ENCODE measurements at regions not wholly inside any gene's neighbourhood (a gene's known extent, or its start where the extent isn't known, plus 50 kb on each side); places are given as distances from the start of the nearest gene placed in this dataset.

- in situ Hi-C loops (cut with HindIII; ENCODE audit: low pct_ligation_motif_present, low pct_unique_long_range_greater_than_20kb, low sequenced_read_pairs), result no loop called here
- no peak for DNase-seq
Observed at GRCh38 chr11:76278526-76278925, 72.2 kb upstream of the WNT11 start.

DNA sequence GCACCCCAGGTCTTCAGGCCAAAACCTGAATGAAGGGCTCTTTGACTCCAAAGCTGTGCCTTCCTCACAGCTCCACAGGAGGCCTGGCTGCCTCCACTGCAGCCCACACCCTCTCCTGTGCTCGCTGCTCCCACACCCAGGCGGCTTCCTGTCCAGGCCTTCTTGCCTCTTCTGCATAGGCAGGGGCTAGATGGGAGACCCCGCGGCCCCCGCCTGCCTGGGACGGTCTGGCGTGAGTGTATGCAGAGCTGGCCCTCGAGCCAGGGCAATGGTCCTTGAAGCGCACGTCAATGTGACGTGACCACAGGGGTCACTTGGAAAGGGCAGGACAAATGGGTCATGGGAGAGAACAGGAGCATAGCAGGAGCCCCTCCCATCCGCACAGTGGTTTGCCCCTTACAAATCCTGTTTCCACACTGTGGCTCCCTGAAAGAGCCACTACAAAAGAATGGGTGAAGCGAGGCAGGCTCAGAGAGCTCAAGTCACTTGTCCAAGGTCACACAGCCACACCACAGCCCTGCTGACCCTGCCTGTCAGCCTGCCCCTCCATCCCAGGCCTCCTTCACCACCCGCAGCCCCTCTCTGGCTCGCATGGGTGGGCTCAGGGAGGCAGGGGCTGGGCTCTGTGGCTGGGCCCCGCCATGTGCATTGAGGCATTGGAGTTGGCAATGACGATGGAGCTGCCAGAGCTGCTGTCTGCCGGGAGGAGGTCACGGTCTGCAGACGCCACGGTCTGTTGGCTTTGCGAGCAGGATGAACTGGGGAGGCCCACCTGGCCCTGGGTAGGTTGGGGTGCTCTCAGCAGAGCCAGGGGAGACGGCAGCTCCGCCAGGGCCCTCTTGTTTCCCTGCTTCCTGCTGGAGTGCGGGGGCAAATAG is 71.2 kb upstream of the WNT11 start:
- DNase-seq, result no peak
- in situ Hi-C loops (cut with HindIII; ENCODE audit: low pct_ligation_motif_present, low pct_unique_long_range_greater_than_20kb, low sequenced_read_pairs), result no loop called here

DNA sequence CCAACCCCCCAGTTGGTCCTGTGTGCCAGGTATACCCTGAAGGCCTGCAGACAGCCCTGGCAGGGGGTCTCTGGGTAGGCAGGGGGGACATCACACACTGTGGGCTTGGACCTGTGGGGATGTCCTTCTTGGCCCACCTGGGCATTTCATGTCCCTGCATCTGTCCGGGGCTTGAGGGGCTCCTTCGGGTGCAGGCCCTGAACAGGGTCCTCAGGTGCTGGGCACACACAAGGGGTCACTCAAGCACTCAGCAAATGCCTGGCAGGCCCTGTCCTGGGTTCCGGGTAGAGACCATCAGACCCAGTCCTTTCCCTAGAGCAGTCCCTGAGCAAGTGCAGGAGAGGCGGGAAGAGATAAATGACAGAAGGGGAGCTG is 70.5 kb upstream of the WNT11 start:
- no peak for DNase-seq

GRCh38 chr11:76276046-76276780 is 69.9 kb upstream of the WNT11 start:
- in situ Hi-C loops (cut with HindIII; ENCODE audit: low pct_ligation_motif_present, low pct_unique_long_range_greater_than_20kb, low sequenced_read_pairs), result no loop called here
- DNase-seq, result no peak

More for the DNA sequence above, 70.5 kb upstream of the WNT11 start:
- in situ Hi-C loops (cut with HindIII; ENCODE audit: low pct_ligation_motif_present, low pct_unique_long_range_greater_than_20kb, low sequenced_read_pairs), result no loop called here

- in situ Hi-C loops (cut with HindIII; ENCODE audit: low pct_ligation_motif_present, low pct_unique_long_range_greater_than_20kb, low sequenced_read_pairs), result no loop called here
Observed at GRCh38 chr11:76275446-76275845, 69.1 kb upstream of the WNT11 start.

GRCh38 chr11:76271068-76271467 is 64.8 kb upstream of the WNT11 start:
- no peak for DNase-seq
- in situ Hi-C loops (cut with HindIII; ENCODE audit: low pct_ligation_motif_present, low pct_unique_long_range_greater_than_20kb, low sequenced_read_pairs), result no loop called here

More at GRCh38 chr11:76275446-76275845, 69.1 kb upstream of the WNT11 start:
- DNase-seq, result no peak

DNA sequence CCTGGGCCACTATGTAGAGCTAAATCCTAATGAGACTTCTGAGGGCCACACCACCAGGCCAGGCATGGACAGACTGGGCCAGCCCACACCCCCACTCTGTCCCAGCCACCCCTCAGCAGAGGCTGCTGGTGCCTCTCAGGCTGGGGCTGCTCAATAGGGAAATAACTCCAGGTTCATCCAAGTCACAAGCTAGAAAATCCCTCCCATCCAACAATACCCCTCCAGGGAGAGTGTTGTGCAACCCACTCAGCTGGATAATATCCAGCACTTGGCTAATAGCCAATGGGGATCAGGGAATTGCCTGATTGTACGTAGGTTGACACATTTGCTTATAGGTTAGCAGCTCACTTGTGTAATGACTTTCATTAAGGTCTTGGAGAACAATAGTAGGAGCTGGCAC is 64.1 kb upstream of the WNT11 start:
- in situ Hi-C loops (cut with HindIII; ENCODE audit: low pct_ligation_motif_present, low pct_unique_long_range_greater_than_20kb, low sequenced_read_pairs), result no loop called here
- DNase-seq, result no peak

GRCh38 chr11:76269661-76270261 is 63.5 kb upstream of the WNT11 start:
- no peak for DNase-seq
- in situ Hi-C loops (cut with HindIII; ENCODE audit: low pct_ligation_motif_present, low pct_unique_long_range_greater_than_20kb, low sequenced_read_pairs), result no loop called here

DNA sequence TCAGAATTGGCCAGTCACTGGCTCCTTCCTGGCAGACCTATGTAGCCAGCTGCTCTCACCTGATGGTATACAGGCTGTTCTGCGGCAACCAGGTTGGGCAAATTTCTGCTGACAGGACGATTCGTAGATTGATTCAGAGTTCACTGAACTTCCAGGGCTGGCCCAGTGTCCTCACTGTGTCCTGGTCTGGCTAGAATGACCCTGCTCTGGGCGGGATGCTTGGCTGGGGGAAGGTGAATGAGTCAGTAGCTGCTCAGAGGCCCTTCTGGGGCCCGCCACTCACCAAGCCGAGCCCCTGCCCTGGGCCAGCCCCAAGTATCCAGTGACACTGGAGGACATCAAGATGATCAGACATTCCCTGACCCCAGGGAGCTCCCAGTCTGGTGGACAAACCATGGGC is 62.9 kb upstream of the WNT11 start:
- DNase-seq, result no peak
- in situ Hi-C loops (cut with HindIII; ENCODE audit: low pct_ligation_motif_present, low pct_unique_long_range_greater_than_20kb, low sequenced_read_pairs), result no loop called here

GRCh38 chr11:76268498-76268897 is 62.2 kb upstream of the WNT11 start:
- in situ Hi-C loops (cut with HindIII; ENCODE audit: low pct_ligation_motif_present, low pct_unique_long_range_greater_than_20kb, low sequenced_read_pairs), result no loop called here
- no peak for DNase-seq

- in situ Hi-C loops (cut with HindIII; ENCODE audit: low pct_ligation_motif_present, low pct_unique_long_range_greater_than_20kb, low sequenced_read_pairs), result no loop called here
- no peak for DNase-seq
Observed at GRCh38 chr11:76267556-76267955, 61.3 kb upstream of the WNT11 start.

- in situ Hi-C loops (cut with HindIII; ENCODE audit: low pct_ligation_motif_present, low pct_unique_long_range_greater_than_20kb, low sequenced_read_pairs), result no loop called here
- DNase-seq, result peak; percentile 36
Observed at GRCh38 chr11:76266286-76267100, 60.2 kb upstream of the WNT11 start.

- in situ Hi-C loops (cut with HindIII; ENCODE audit: low pct_ligation_motif_present, low pct_unique_long_range_greater_than_20kb, low sequenced_read_pairs), result no loop called here
Observed at GRCh38 chr11:76265771-76266241, 59.5 kb upstream of the WNT11 start.

DNA sequence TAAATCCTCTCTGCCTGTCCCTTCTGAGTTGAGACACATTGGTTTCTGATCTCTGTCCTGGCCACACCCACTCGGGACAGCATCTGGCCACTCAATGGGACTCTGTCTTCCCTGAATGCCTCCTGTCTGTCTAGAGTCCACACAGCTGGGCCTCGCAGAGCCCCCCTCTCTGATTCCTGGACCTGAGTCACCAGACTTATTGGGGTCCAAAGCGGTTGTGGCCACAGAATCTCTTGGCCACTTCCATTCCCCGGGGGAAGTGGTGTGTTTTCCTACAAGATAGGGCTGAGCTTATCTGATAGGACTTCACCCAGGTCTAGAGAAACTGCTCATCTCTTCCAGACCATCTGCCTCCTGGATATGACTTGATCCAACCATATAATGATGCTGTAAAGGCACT is 57.4 kb upstream of the WNT11 start:
- DNase-seq, result no peak
- in situ Hi-C loops (cut with HindIII; ENCODE audit: low pct_ligation_motif_present, low pct_unique_long_range_greater_than_20kb, low sequenced_read_pairs), result no loop called here

More at GRCh38 chr11:76265771-76266241, 59.5 kb upstream of the WNT11 start:
- DNase-seq, result no peak

DNA sequence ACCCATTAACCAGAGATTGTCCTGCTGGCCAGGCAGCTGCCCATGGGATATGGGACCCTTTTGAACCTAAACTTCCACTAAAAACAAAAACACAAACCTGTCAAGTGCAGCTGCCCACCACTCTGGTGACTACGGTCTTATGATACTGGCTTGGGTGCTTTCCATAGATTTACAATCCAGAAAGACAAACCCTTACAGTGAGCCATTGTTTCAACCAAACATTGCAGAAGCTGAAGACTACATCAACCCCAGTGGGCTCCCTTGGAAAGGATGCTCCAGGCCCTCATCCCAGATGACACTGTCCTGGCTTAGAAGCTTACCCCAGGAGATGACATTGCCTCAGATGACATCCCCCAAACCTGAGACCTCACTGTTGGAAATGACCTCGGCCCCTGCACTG is 56.9 kb upstream of the WNT11 start:
- in situ Hi-C loops (cut with HindIII; ENCODE audit: low pct_ligation_motif_present, low pct_unique_long_range_greater_than_20kb, low sequenced_read_pairs), result no loop called here

DNA sequence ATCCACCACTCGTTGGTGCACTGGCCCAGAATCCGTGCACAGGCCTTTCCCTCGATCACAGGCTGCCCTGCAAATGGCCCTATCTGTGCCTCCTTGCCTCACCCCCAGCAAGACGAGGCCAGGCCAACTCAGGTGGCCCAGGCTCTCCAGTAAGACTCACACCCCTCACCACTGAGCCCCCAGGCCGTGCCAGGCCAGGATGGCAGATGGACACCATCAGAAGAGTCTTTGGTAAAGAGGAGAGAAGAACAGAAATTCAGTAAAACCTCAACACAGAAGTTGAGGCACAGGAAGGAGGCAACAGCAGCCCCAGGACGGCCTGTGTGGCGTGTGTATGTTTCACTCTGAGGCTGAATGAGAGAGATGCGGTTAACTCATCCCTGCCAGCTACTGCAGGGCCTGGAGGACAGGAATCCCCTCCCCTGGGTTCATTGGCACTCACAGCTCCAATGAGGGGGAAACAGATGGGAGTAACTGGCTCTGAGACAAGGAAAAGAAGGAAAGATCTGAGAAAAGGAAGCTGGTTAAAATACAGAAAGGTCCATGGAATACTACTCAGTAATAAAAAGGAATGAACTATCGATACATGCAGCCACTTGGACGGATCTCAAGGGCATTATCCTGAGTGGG is 54.1 kb upstream of the WNT11 start:
- in situ Hi-C loops (cut with HindIII; ENCODE audit: low pct_ligation_motif_present, low pct_unique_long_range_greater_than_20kb, low sequenced_read_pairs), result no loop called here
- no peak for DNase-seq

More for the DNA sequence above, 56.9 kb upstream of the WNT11 start:
- DNase-seq, result no peak

- DNase-seq, result no peak
- in situ Hi-C loops (cut with HindIII; ENCODE audit: low pct_ligation_motif_present, low pct_unique_long_range_greater_than_20kb, low sequenced_read_pairs), result no loop called here
Observed at GRCh38 chr11:76259299-76259908, 53.1 kb upstream of the WNT11 start.
